Right renal cortex interstitium (tissue), 3 donors: ENCODE measurements at regions not wholly inside any gene's neighbourhood (a gene's known extent, or its start where the extent isn't known, plus 50 kb on each side); places are given as distances from the start of the nearest gene placed in this dataset.
"Not testable (repeated sequence)": the region's sequence is repeated elsewhere in the genome, so short reads cannot be mapped to it uniquely, and the experiment has no call there.

Experiments
- DNase-seq, 3 donors: peaks; one replicate each; pipeline ENCODE4 v3.0.0-alpha.2; 2013; ENCODE audit warnings: low read depth in 3 of 3, low spot score in 2 of 3

- no peak for DNase-seq
These were observed 880.6 kb upstream of the LRATD1 start for GRCh38 chr2:13751955-13752354.

GRCh38 chr2:13758412-13758811 is 874.1 kb upstream of the LRATD1 start:
- DNase-seq = no peak

GRCh38 chr2:13768274-13768673 is 864.2 kb upstream of the LRATD1 start:
- no peak for DNase-seq

GRCh38 chr2:13770279-13770678 is 862.2 kb upstream of the LRATD1 start:
- no peak for DNase-seq

GRCh38 chr2:13779996-13780395 is 852.5 kb upstream of the LRATD1 start:
- DNase-seq = no peak

GRCh38 chr2:13791019-13791547 is 841.4 kb upstream of the LRATD1 start:
- no peak for DNase-seq

- no peak for DNase-seq
These were observed 826.0 kb upstream of the LRATD1 start for GRCh38 chr2:13806539-13806938.

GRCh38 chr2:13813236-13813635 is 819.3 kb upstream of the LRATD1 start:
- no peak for DNase-seq

- no peak for DNase-seq
These were observed 814.5 kb upstream of the LRATD1 start for GRCh38 chr2:13818002-13818401.

- DNase-seq = no peak
These were observed 812.6 kb upstream of the LRATD1 start for GRCh38 chr2:13819896-13820295.

GRCh38 chr2:13821255-13821880 is 811.1 kb upstream of the LRATD1 start:
- no peak for DNase-seq

- no peak for DNase-seq
These were observed 810.2 kb upstream of the LRATD1 start for GRCh38 chr2:13822365-13822764.

GRCh38 chr2:13826314-13826853 is 806.1 kb upstream of the LRATD1 start:
- no peak for DNase-seq

GRCh38 chr2:13858626-13859025 is 773.9 kb upstream of the LRATD1 start:
- no peak for DNase-seq

GRCh38 chr2:13868275-13868674 is 764.2 kb upstream of the LRATD1 start:
- DNase-seq = not testable (repeated sequence)

GRCh38 chr2:13876491-13877037 is 756.0 kb upstream of the LRATD1 start:
- DNase-seq = no peak

GRCh38 chr2:13877571-13877970 is 754.9 kb upstream of the LRATD1 start:
- no peak for DNase-seq

GRCh38 chr2:13884291-13884976 is 748.1 kb upstream of the LRATD1 start:
- DNase-seq = no peak

GRCh38 chr2:13901526-13901925 is 731.0 kb upstream of the LRATD1 start:
- no peak for DNase-seq

- DNase-seq = no peak
These were observed 726.7 kb upstream of the LRATD1 start for GRCh38 chr2:13905831-13906230.

GRCh38 chr2:13916066-13916465 is 716.5 kb upstream of the LRATD1 start:
- no peak for DNase-seq

GRCh38 chr2:13917958-13918357 is 714.6 kb upstream of the LRATD1 start:
- no peak for DNase-seq
